B cell (primary cell): ENCODE measurements at regions not wholly inside any gene's neighbourhood (a gene's known extent, or its start where the extent isn't known, plus 50 kb on each side); places are given as distances from the start of the nearest gene placed in this dataset.

Source experiments
- ATAC-seq: fragments of 200-7000 bp; cut with Tn5 transposase; one replicate; pipeline ENCODE4 v1.10.0; 2021; ENCODE audit warnings: low read depth, mild to moderate bottlenecking, moderate number of reproducible peaks, moderate library complexity
- CTCF ChIA-PET: fragments of 350-600 bp; sonication (Branson Sonifier 250); formaldehyde crosslinking; loops from one replicate; lab custom pipeline; 2021; ENCODE audit warnings: antibody characterized with exemption, inconsistent platforms; lab: Charles Lee
- POLR2A ChIA-PET: fragments of 350-600 bp; sonication (Branson Sonifier 250); formaldehyde crosslinking; loops from one replicate; lab custom pipeline; 2021; ENCODE audit warnings: antibody characterized with exemption; lab: Charles Lee
- DNase-seq: peaks from one replicate; pipeline ENCODE4 v3.0.0; 2013
- H2AFZ ChIP-seq: 2 replicates; pipeline ENCODE4 v1.6.1; 2012; ENCODE audit warnings: mild to moderate bottlenecking, low read depth, low read length; ENCODE audit not compliant: insufficient read depth, poor library complexity, severe bottlenecking
- H3K27ac ChIP-seq, 2 donors: 1 replicate in 1 of 2; 2 replicates in 1 of 2; pipeline ENCODE4 v1.5.1; 2012 to 2013; ENCODE audit warnings: low read length in 2 of 2, mild to moderate bottlenecking in 2 of 2, moderate library complexity in 1 of 2
- H3K27me3 ChIP-seq, 4 experiments: fragments of 200-600 bp in 1 of 4; sonication (generic) in 1 of 4; replicated peaks in 1 of 4; 1 replicate in 2 of 4; 2 replicates in 2 of 4; pipeline versions ENCODE4 v1.6.1 to v1.7.0; 2013 to 2016; ENCODE audit warnings: low read length in 3 of 4, mild to moderate bottlenecking in 2 of 4, mixed read lengths in 1 of 4, moderate library complexity in 1 of 4; ENCODE audit not compliant: insufficient read depth in 4 of 4, control insufficient read depth in 3 of 4; ENCODE audit errors: control extremely low read depth in 1 of 4
- H3K36me3 ChIP-seq, 2 experiments: replicated peaks in 1 of 2; 1 replicate in 1 of 2; 2 replicates in 1 of 2; pipeline versions ENCODE4 v1.6.1 to v1.7.1; 2013; ENCODE audit warnings: low read length in 1 of 2; ENCODE audit not compliant: insufficient read depth in 2 of 2, control insufficient read depth in 1 of 2; ENCODE audit errors: control extremely low read depth in 1 of 2, extremely low read depth in 1 of 2
- H3K4me1 ChIP-seq, 2 donors: fragments of 200-600 bp in 1 of 2; sonication (generic) in 1 of 2; 1 replicate in 1 of 2; 2 replicates in 1 of 2; pipeline versions ENCODE4 v1.5.1 to v1.6.1; 2013 to 2017; ENCODE audit warnings: low read length in 2 of 2; ENCODE audit not compliant: control insufficient read depth in 2 of 2, insufficient read depth in 2 of 2
- H3K4me2 ChIP-seq: replicated peaks from 2 replicates; pipeline ENCODE3; 2012; ENCODE audit warnings: mild to moderate bottlenecking, low read depth, low read length; ENCODE audit not compliant: poor library complexity, severe bottlenecking
- H3K4me3 ChIP-seq, 5 experiments: fragments of 200-600 bp in 1 of 5; sonication (generic) in 1 of 5; 1 replicate in 3 of 5; 2 replicates in 2 of 5; pipeline versions ENCODE4 v1.5.1 to v1.7.0; 2011 to 2016; ENCODE audit warnings: low read length in 4 of 5, mild to moderate bottlenecking in 4 of 5, low read depth in 2 of 5, control low read depth in 1 of 5, moderate library complexity in 1 of 5; ENCODE audit not compliant: insufficient read depth in 1 of 5; ENCODE audit errors: control extremely low read depth in 1 of 5, extremely low read depth in 1 of 5
- H3K79me2 ChIP-seq: fragments of 200-600 bp; sonication (generic); one replicate; pipeline ENCODE4 v1.6.0; 2016; ENCODE audit warnings: low read length; ENCODE audit not compliant: control insufficient read depth, insufficient read depth
- H3K9ac ChIP-seq: fragments of 200-600 bp; sonication (generic); 2 replicates; pipeline ENCODE4 v1.6.1; 2017; ENCODE audit warnings: mild to moderate bottlenecking, low read length, moderate library complexity
- H3K9me3 ChIP-seq, 3 donors: one replicate each; pipeline versions ENCODE4 v1.6.1 to v1.7.1; 2013; ENCODE audit warnings: low read length in 2 of 3; ENCODE audit not compliant: control insufficient read depth in 2 of 3, insufficient read depth in 1 of 3; ENCODE audit errors: control extremely low read depth in 1 of 3
- H4K20me1 ChIP-seq: 2 replicates; pipeline ENCODE4 v1.6.0; 2012; ENCODE audit warnings: mild to moderate bottlenecking, low read length; ENCODE audit not compliant: insufficient read depth, control insufficient read depth, poor library complexity, severe bottlenecking
- H3K27ac Mint-ChIP-seq: one replicate; pipeline ENCODE4 v1.8.0; 2021; ENCODE audit warnings: mixed read lengths
- H3K27me3 Mint-ChIP-seq: one replicate; pipeline ENCODE4 v1.8.0; 2021; ENCODE audit warnings: mixed read lengths
- H3K4me1 Mint-ChIP-seq: one replicate; pipeline ENCODE4 v1.8.0; 2021; ENCODE audit warnings: mixed read lengths
- H3K4me3 Mint-ChIP-seq: one replicate; pipeline ENCODE4 v1.8.0; 2021; ENCODE audit warnings: mixed read lengths
- H3K9me3 Mint-ChIP-seq: one replicate; pipeline ENCODE4 v1.8.0; 2022; ENCODE audit warnings: mixed read lengths; ENCODE audit not compliant: insufficient read depth
- EZH2 ChIP-seq: IDR thresholded peaks from 2 replicates; pipeline ENCODE4 v1.6.1; 2012; ENCODE audit warnings: borderline replicate concordance, low read depth, mild to moderate bottlenecking, moderate library complexity, low read length; ENCODE audit not compliant: insufficient read depth, poor library complexity, severe bottlenecking
- WGBS: methylation state at CpG from one replicate; pipeline ENCODE4 v1.1.5; 2013; ENCODE audit warnings: missing lambda C conversion rate; ENCODE audit not compliant: insufficient coverage; 5-methylcytosine and 5-hydroxymethylcytosine counted together
- intact Hi-C: fragments of 100-400 bp; cut with micrococcal nuclease; formaldehyde crosslinking; loops from one replicate; pipeline ENCODE4 v1.10.0; 2022
- TF ChIP-seq, protein P1 (sequence below): fragments of 200-600 bp; IDR thresholded peaks from one replicate; pipeline ENCODE4 v1.8.0; 2022; ENCODE audit warnings: antibody characterized with exemption, mild to moderate bottlenecking

DNA sequence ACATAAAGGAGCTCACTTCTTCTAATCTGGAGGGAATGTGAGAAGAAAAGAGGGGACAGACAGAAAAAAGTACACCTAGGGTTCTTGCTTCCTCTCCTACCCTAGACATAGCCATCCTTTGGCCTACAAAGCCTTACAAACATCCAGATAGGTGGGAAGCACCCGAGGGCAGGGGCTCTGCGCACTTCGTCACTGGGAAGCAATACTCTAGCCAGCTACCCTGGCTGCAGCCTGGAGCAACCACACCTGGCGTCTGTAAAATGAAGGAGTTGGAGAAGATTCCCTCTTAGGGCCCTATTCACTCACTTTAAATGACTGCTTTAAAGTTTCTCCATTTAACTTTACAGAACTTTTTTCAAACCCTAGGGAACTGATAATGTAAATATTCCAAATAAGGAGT, 65.7 kb upstream of the NOCT start:
- no peak for ATAC-seq
- POLR2A ChIA-PET, result no interaction called here
- CTCF ChIA-PET, result no interaction called here
- Mint-ChIP-seq H3K27ac (no peak overlapping the region), H3K4me3 (no peak overlapping the region), H3K27me3 (peaks cover 3% of the 10 kb centered on the region), H3K9me3 (no peaks in the 10 kb centered on the region), H3K4me1 (no peaks in the 10 kb centered on the region)
- H3K4me2 ChIP-seq, result no peak overlapping the region
- no peaks in the 10 kb centered on the region for H3K79me2 ChIP-seq
- intact Hi-C loops, result no loop called here
- H3K36me3 ChIP-seq, result no peaks in the 10 kb centered on the region
- DNase-seq, result no peak
- H3K4me1 ChIP-seq, result no peaks in the 10 kb centered on the region
- H3K4me3 ChIP-seq, result no peak overlapping the region
- no peaks in the 10 kb centered on the region for H4K20me1 ChIP-seq
- no peak overlapping the region for H3K27ac ChIP-seq
- H3K27me3 ChIP-seq, result peaks cover 0 to 2% (median 0%) of the 10 kb centered on the region in 4 experiments
- H3K9me3 ChIP-seq, result no peaks in the 10 kb centered on the region
- H3K9ac ChIP-seq, result no peak overlapping the region
- 87% methylated on average over 3 of the region's 4 CpGs for WGBS
- TF ChIP-seq EZH2, result no peak
- TF ChIP-seq, protein P1, sequence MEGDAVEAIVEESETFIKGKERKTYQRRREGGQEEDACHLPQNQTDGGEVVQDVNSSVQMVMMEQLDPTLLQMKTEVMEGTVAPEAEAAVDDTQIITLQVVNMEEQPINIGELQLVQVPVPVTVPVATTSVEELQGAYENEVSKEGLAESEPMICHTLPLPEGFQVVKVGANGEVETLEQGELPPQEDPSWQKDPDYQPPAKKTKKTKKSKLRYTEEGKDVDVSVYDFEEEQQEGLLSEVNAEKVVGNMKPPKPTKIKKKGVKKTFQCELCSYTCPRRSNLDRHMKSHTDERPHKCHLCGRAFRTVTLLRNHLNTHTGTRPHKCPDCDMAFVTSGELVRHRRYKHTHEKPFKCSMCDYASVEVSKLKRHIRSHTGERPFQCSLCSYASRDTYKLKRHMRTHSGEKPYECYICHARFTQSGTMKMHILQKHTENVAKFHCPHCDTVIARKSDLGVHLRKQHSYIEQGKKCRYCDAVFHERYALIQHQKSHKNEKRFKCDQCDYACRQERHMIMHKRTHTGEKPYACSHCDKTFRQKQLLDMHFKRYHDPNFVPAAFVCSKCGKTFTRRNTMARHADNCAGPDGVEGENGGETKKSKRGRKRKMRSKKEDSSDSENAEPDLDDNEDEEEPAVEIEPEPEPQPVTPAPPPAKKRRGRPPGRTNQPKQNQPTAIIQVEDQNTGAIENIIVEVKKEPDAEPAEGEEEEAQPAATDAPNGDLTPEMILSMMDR, result no peak
- H2AFZ ChIP-seq, result no peak overlapping the region

DNA sequence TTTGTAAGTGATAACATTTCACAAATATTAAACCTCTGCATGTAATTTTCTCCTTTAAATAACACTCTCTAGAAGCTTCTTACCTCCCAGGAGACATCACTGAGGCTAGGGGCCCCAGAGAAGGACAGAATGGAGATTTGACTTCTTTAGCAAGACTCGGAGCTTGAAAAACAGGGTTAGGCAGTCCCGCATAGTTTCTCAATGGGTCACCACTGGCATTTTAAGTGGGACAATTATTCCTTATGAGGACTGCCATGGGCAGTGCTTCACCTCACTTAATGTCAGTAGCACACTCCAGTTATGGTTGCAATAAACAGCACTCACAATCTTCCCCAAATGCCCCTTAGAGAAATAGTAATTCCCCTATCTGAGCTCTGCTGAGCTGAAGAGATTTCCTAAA, 66.7 kb upstream of the NOCT start:
- no peak overlapping the region for H3K27ac Mint-ChIP-seq
- peaks cover 1% of the 10 kb centered on the region for H3K4me1 Mint-ChIP-seq
- Histone ChIP-seq H3K4me1 (no peaks in the 10 kb centered on the region), H3K9ac (no peak overlapping the region), H3K27me3 (peaks cover 0 to 2% (median 0%) of the 10 kb centered on the region in 4 experiments), H4K20me1 (no peaks in the 10 kb centered on the region), H3K4me3 (no peak overlapping the region), H3K9me3 (no peaks in the 10 kb centered on the region), H3K4me2 (no peak overlapping the region), H2AFZ (no peak overlapping the region), H3K27ac (no peak overlapping the region), H3K79me2 (no peaks in the 10 kb centered on the region), H3K36me3 (no peaks in the 10 kb centered on the region)
- intact Hi-C loops, result no loop called here
- ChIA-PET POLR2A (no interaction called here), CTCF (no interaction called here)
- WGBS, result 100% methylated on average over 2 of the region's 2 CpGs
- no peak for DNase-seq
- TF ChIP-seq EZH2, result no peak
- TF ChIP-seq, protein P1, result no peak
- peaks cover under 1% of the 10 kb centered on the region for H3K27me3 Mint-ChIP-seq
- H3K4me3 Mint-ChIP-seq, result no peak overlapping the region
- no peaks in the 10 kb centered on the region for H3K9me3 Mint-ChIP-seq
- no peak for ATAC-seq
